ENCODE measurements at regions not wholly inside any gene's neighbourhood (a gene's known extent, or its start where the extent isn't known, plus 50 kb on each side); places are given as distances from the start of the nearest gene placed in this dataset.

GRCh38 chr16:55948230-55948629, 73.1 kb upstream of the CES5A start:
- intact Hi-C loops (cut with micrococcal nuclease) = loop anchor here (10.0 kb wide), 1 partner anchor 757 kb away; no protein-coding TSS in a partner anchor

- intact Hi-C loops (cut with micrococcal nuclease) = loop anchor here (10.0 kb wide), 1 partner anchor 757 kb away; no protein-coding TSS in a partner anchor
Observed at GRCh38 chr16:55947366-55947765, 72.2 kb upstream of the CES5A start.

- intact Hi-C loops (cut with micrococcal nuclease) = loop anchor here (1.0 to 10.0 kb wide), 2 partner anchors 259 to 760 kb away; no protein-coding TSS in a partner anchor
Observed at GRCh38 chr16:55944377-55944802, 69.2 kb upstream of the CES5A start.

GRCh38 chr16:55943267-55943666, 68.1 kb upstream of the CES5A start:
- intact Hi-C loops (cut with micrococcal nuclease) = loop anchor here (10.0 kb wide), 1 partner anchor 762 kb away; no protein-coding TSS in a partner anchor

- intact Hi-C loops (cut with micrococcal nuclease) = loop anchor here (10.0 kb wide), 1 partner anchor 762 kb away; no protein-coding TSS in a partner anchor
Observed at GRCh38 chr16:55942821-55943220, 67.6 kb upstream of the CES5A start.

GRCh38 chr16:55941552-55941951, 66.4 kb upstream of the CES5A start:
- intact Hi-C loops (cut with micrococcal nuclease) = loop anchor here (10.0 kb wide), 1 partner anchor 763 kb away; no protein-coding TSS in a partner anchor

- intact Hi-C loops (cut with micrococcal nuclease) = no loop called here
Observed at GRCh38 chr16:55938126-55938525, 63.0 kb upstream of the CES5A start.

GRCh38 chr16:55933038-55933437, 57.9 kb upstream of the CES5A start:
- intact Hi-C loops (cut with micrococcal nuclease) = no loop called here

- intact Hi-C loops (cut with micrococcal nuclease) = no loop called here
Observed at GRCh38 chr16:55930036-55930435, 54.9 kb upstream of the CES5A start.

- intact Hi-C loops (cut with micrococcal nuclease) = no loop called here
Observed at GRCh38 chr16:55929181-55929580, 54.0 kb upstream of the CES5A start.

- intact Hi-C loops (cut with micrococcal nuclease) = no loop called here
Observed at GRCh38 chr16:55925242-55925641, 50.1 kb upstream of the CES5A start.
